ENCODE measurements at regions not wholly inside any gene's neighbourhood (a gene's known extent, or its start where the extent isn't known, plus 50 kb on each side); places are given as distances from the start of the nearest gene placed in this dataset.

DNA sequence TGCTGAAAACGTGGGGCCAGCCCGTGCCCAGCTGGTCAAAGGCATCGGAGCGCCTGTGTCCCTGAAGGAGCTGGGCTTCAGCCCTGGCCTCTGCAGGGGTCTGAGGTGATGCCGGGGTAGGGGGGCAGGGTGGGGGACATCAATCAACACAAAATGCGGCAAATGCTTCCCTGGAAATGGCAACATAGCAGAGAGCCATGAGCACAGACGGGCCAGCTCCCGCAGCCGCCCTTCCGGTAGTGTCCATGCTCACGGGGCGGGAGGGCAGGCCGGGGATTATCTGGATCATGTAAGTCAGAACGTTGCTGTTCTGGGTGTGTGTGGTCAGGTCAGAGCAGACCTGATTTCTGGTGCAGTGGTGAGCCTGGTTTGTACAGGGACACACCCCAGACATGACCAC, 56.5 kb upstream of the TWIST2 start:
- intact Hi-C loops (cut with micrococcal nuclease; ENCODE audit: unreplicated experiment), result no loop called here
- no peak for DNase-seq (ENCODE audit: low spot score)
- no peaks in the 10 kb centered on the region for H3K79me2 ChIP-seq (ENCODE audit: insufficient read depth, low read depth, low read length)
- CTCF ChIA-PET (ENCODE audit: unreplicated experiment), result no interaction called here
- no peaks in the 10 kb centered on the region for H3K9me3 ChIP-seq (ENCODE audit: low read length)
- no peak overlapping the region for H3K27ac ChIP-seq (ENCODE audit: low read depth, low read length, poor library complexity, severe bottlenecking)
- no peak for TF ChIP-seq EZH2phosphoT487 (IDR thresholded peaks at IDR 0.05; ENCODE audit: borderline replicate concordance, low read depth, low read length)
- TF ChIP-seq, protein P1, sequence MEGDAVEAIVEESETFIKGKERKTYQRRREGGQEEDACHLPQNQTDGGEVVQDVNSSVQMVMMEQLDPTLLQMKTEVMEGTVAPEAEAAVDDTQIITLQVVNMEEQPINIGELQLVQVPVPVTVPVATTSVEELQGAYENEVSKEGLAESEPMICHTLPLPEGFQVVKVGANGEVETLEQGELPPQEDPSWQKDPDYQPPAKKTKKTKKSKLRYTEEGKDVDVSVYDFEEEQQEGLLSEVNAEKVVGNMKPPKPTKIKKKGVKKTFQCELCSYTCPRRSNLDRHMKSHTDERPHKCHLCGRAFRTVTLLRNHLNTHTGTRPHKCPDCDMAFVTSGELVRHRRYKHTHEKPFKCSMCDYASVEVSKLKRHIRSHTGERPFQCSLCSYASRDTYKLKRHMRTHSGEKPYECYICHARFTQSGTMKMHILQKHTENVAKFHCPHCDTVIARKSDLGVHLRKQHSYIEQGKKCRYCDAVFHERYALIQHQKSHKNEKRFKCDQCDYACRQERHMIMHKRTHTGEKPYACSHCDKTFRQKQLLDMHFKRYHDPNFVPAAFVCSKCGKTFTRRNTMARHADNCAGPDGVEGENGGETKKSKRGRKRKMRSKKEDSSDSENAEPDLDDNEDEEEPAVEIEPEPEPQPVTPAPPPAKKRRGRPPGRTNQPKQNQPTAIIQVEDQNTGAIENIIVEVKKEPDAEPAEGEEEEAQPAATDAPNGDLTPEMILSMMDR (conservative IDR thresholded peaks at IDR 0.05; ENCODE audit: low read length), result no peak
- H2AFZ ChIP-seq (ENCODE audit: low read length), result no peak overlapping the region
- H3K4me2 ChIP-seq (ENCODE audit: low read length), result no peak overlapping the region
- POLR2A ChIA-PET, result interaction anchor here (0.6 kb wide), 1 partner anchor 588 kb away, joined by 3 read pairs; the partner anchor contains the start of gene ILKAP
- no peaks in the 10 kb centered on the region for H3K9me2 ChIP-seq (ENCODE audit: insufficient read depth, low read length)
- H4K20me1 ChIP-seq (ENCODE audit: insufficient read depth, low read length), result no peaks in the 10 kb centered on the region
- no peaks in the 10 kb centered on the region for H3K4me1 ChIP-seq (ENCODE audit: insufficient read depth, low read length, poor library complexity, severe bottlenecking)
- no peaks in the 10 kb centered on the region for H3K36me3 ChIP-seq (ENCODE audit: insufficient read depth, low read length)
- H3K4me3 ChIP-seq (ENCODE audit: low read depth, low read length, poor library complexity, severe bottlenecking), result no peak overlapping the region
- BruUV-seq (replicated peaks), result no TSS peak

DNA sequence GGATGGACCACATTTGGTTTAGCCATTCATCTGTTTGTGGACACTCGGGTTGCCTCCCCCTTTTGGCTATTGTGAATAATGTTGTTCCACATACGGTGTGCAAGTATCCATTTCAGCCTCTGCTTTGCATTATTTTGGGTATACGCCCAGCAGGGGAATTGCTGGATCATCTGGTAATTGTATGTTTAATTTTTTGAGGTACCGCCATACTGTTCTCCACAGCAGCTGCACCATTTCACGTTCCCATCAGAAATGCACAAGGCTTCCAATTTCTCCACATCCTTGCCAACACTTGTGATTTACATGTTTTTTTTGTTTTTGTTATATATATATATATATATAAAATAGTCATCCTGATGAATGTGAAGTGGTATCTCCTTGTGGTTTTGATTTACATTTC, 54.6 kb upstream of the TWIST2 start:
- BruUV-seq (replicated peaks), result no TSS peak
- H3K9me3 ChIP-seq (ENCODE audit: low read length), result no peaks in the 10 kb centered on the region
- no peak overlapping the region for H3K4me2 ChIP-seq (ENCODE audit: low read length)
- no peaks in the 10 kb centered on the region for H3K36me3 ChIP-seq (ENCODE audit: insufficient read depth, low read length)
- intact Hi-C loops (cut with micrococcal nuclease; ENCODE audit: unreplicated experiment), result no loop called here
- H3K9me2 ChIP-seq (ENCODE audit: insufficient read depth, low read length), result no peaks in the 10 kb centered on the region
- H3K79me2 ChIP-seq (ENCODE audit: insufficient read depth, low read depth, low read length), result no peaks in the 10 kb centered on the region
- no peaks in the 10 kb centered on the region for H4K20me1 ChIP-seq (ENCODE audit: insufficient read depth, low read length)
- TF ChIP-seq, protein P1 (conservative IDR thresholded peaks at IDR 0.05; ENCODE audit: low read length), result no peak
- no peak for TF ChIP-seq EZH2phosphoT487 (IDR thresholded peaks at IDR 0.05; ENCODE audit: borderline replicate concordance, low read depth, low read length)
- no peak overlapping the region for H3K4me3 ChIP-seq (ENCODE audit: low read depth, low read length, poor library complexity, severe bottlenecking)
- ChIA-PET POLR2A (no interaction called here), CTCF (ENCODE audit: unreplicated experiment) (no interaction called here)
- no peak for DNase-seq (ENCODE audit: low spot score)
- H3K4me1 ChIP-seq (ENCODE audit: insufficient read depth, low read length, poor library complexity, severe bottlenecking), result no peaks in the 10 kb centered on the region
- H3K27ac ChIP-seq (ENCODE audit: low read depth, low read length, poor library complexity, severe bottlenecking), result no peak overlapping the region
- no peak overlapping the region for H2AFZ ChIP-seq (ENCODE audit: low read length)

GRCh38 chr2:238793801-238794449, 54.0 kb upstream of the TWIST2 start:
- Histone ChIP-seq H2AFZ (ENCODE audit: low read length) (no peak overlapping the region), H3K4me2 (ENCODE audit: low read length) (no peak overlapping the region), H3K9me3 (ENCODE audit: low read length) (no peaks in the 10 kb centered on the region), H3K27ac (ENCODE audit: low read depth, low read length, poor library complexity, severe bottlenecking) (no peak overlapping the region), H3K36me3 (ENCODE audit: insufficient read depth, low read length) (no peaks in the 10 kb centered on the region), H3K9me2 (ENCODE audit: insufficient read depth, low read length) (no peaks in the 10 kb centered on the region), H3K79me2 (ENCODE audit: insufficient read depth, low read depth, low read length) (no peaks in the 10 kb centered on the region), H3K4me3 (ENCODE audit: low read depth, low read length, poor library complexity, severe bottlenecking) (no peak overlapping the region), H4K20me1 (ENCODE audit: insufficient read depth, low read length) (no peaks in the 10 kb centered on the region), H3K4me1 (ENCODE audit: insufficient read depth, low read length, poor library complexity, severe bottlenecking) (no peaks in the 10 kb centered on the region)
- ChIA-PET CTCF (ENCODE audit: unreplicated experiment) (no interaction called here), POLR2A (no interaction called here)
- DNase-seq (ENCODE audit: low spot score), result no peak
- intact Hi-C loops (cut with micrococcal nuclease; ENCODE audit: unreplicated experiment), result no loop called here
- no peak for TF ChIP-seq EZH2phosphoT487 (IDR thresholded peaks at IDR 0.05; ENCODE audit: borderline replicate concordance, low read depth, low read length)
- TF ChIP-seq, protein P1 (conservative IDR thresholded peaks at IDR 0.05; ENCODE audit: low read length), result no peak
- BruUV-seq (replicated peaks), result no TSS peak

Data from OCI-LY7 (cell line).